Neuron (in vitro differentiated cells): ENCODE measurements at regions not wholly inside any gene's neighbourhood (a gene's known extent, or its start where the extent isn't known, plus 50 kb on each side); places are given as distances from the start of the nearest gene placed in this dataset.
"Not testable (repeated sequence)": the region's sequence is repeated elsewhere in the genome, so short reads cannot be mapped to it uniquely, and the experiment has no call there.

Experiments
- H2AFZ ChIP-seq: one replicate; pipeline ENCODE4 v1.6.1; 2013; ENCODE audit warnings: low read depth, mild to moderate bottlenecking, inconsistent platforms, low read length, moderate library complexity
- H3K27me3 ChIP-seq: one replicate; pipeline ENCODE4 v1.6.1; 2013; ENCODE audit warnings: low read length; ENCODE audit not compliant: insufficient read depth
- H3K36me3 ChIP-seq: one replicate; pipeline ENCODE4 v1.6.1; 2013; ENCODE audit warnings: low read length; ENCODE audit not compliant: insufficient read depth
- H3K4me1 ChIP-seq: one replicate; pipeline ENCODE4 v1.6.1; 2013; ENCODE audit warnings: low read length; ENCODE audit not compliant: insufficient read depth
- H3K4me3 ChIP-seq: 2 replicates; pipeline ENCODE4 v1.5.1; 2013; ENCODE audit warnings: mild to moderate bottlenecking, low read length, moderate library complexity
- H3K9me3 ChIP-seq: one replicate; pipeline ENCODE4 v1.6.1; 2013; ENCODE audit warnings: low read length

- H3K4me3 ChIP-seq, H2AFZ ChIP-seq, H3K4me1 ChIP-seq, H3K36me3 ChIP-seq, H3K9me3 ChIP-seq, H3K27me3 ChIP-seq: not testable (repeated sequence)
These were observed 105.1 kb downstream of the PPIAL4G start for GRCh38 chr1:148377992-148378391.

GRCh38 chr1:148377045-148377444, 106.1 kb downstream of the PPIAL4G start:
- H3K4me3 ChIP-seq, H3K4me1 ChIP-seq, H3K9me3 ChIP-seq, H2AFZ ChIP-seq, H3K27me3 ChIP-seq, H3K36me3 ChIP-seq: not testable (repeated sequence)

GRCh38 chr1:148374101-148374500, 109.0 kb downstream of the PPIAL4G start:
- H3K36me3 ChIP-seq, result no peaks in the 10 kb centered on the region
- no peak overlapping the region for H2AFZ ChIP-seq
- no peaks in the 10 kb centered on the region for H3K9me3 ChIP-seq
- H3K4me3 ChIP-seq, result no peak overlapping the region
- no peaks in the 10 kb centered on the region for H3K27me3 ChIP-seq
- H3K4me1 ChIP-seq, result no peaks in the 10 kb centered on the region

GRCh38 chr1:148373192-148373925, 109.7 kb downstream of the PPIAL4G start:
- Histone ChIP-seq H3K4me3 (no peak overlapping the region), H3K36me3 (no peaks in the 10 kb centered on the region), H3K27me3 (no peaks in the 10 kb centered on the region), H3K9me3 (no peaks in the 10 kb centered on the region), H2AFZ (no peak overlapping the region), H3K4me1 (no peaks in the 10 kb centered on the region)

GRCh38 chr1:148372731-148373130, 110.4 kb downstream of the PPIAL4G start:
- Histone ChIP-seq H3K4me1 (no peaks in the 10 kb centered on the region), H3K27me3 (no peaks in the 10 kb centered on the region), H3K36me3 (no peaks in the 10 kb centered on the region), H2AFZ (no peak overlapping the region), H3K9me3 (no peaks in the 10 kb centered on the region), H3K4me3 (no peak overlapping the region)

- H3K27me3 ChIP-seq, H3K4me3 ChIP-seq, H3K36me3 ChIP-seq, H3K9me3 ChIP-seq, H2AFZ ChIP-seq, H3K4me1 ChIP-seq: not testable (repeated sequence)
These were observed 110.9 kb downstream of the PPIAL4G start for GRCh38 chr1:148372051-148372726.

- not testable (repeated sequence) for H3K4me1 ChIP-seq, H3K27me3 ChIP-seq, H3K36me3 ChIP-seq, H3K4me3 ChIP-seq, H2AFZ ChIP-seq, H3K9me3 ChIP-seq
These were observed 111.5 kb downstream of the PPIAL4G start for GRCh38 chr1:148371551-148371994.

- H3K36me3 ChIP-seq, H3K27me3 ChIP-seq, H3K4me3 ChIP-seq, H3K9me3 ChIP-seq, H2AFZ ChIP-seq, H3K4me1 ChIP-seq: not testable (repeated sequence)
These were observed 112.4 kb downstream of the PPIAL4G start for GRCh38 chr1:148370661-148371060.

- H2AFZ ChIP-seq, result no peak overlapping the region
- no peak overlapping the region for H3K4me3 ChIP-seq
- no peaks in the 10 kb centered on the region for H3K36me3 ChIP-seq
- no peaks in the 10 kb centered on the region for H3K9me3 ChIP-seq
- H3K4me1 ChIP-seq, result no peaks in the 10 kb centered on the region
- peaks cover 14% of the 10 kb centered on the region for H3K27me3 ChIP-seq
These were observed 115.5 kb downstream of the PPIAL4G start for GRCh38 chr1:148367596-148367995.

GRCh38 chr1:148366136-148366753, 116.9 kb downstream of the PPIAL4G start:
- not testable (repeated sequence) for H3K4me1 ChIP-seq, H2AFZ ChIP-seq, H3K4me3 ChIP-seq, H3K36me3 ChIP-seq, H3K9me3 ChIP-seq
- H3K27me3 ChIP-seq, result peaks cover 27% of the 10 kb centered on the region

GRCh38 chr1:148365151-148365550, 118.0 kb downstream of the PPIAL4G start:
- not testable (repeated sequence) for H3K36me3 ChIP-seq, H3K4me1 ChIP-seq, H3K9me3 ChIP-seq, H2AFZ ChIP-seq, H3K4me3 ChIP-seq
- H3K27me3 ChIP-seq, result peaks cover 37% of the 10 kb centered on the region

- not testable (repeated sequence) for H3K9me3 ChIP-seq, H3K4me3 ChIP-seq, H2AFZ ChIP-seq, H3K4me1 ChIP-seq, H3K36me3 ChIP-seq
- H3K27me3 ChIP-seq, result peaks cover 37% of the 10 kb centered on the region
These were observed 119.1 kb downstream of the PPIAL4G start for GRCh38 chr1:148363979-148364378.

- Histone ChIP-seq H3K36me3 (no peaks in the 10 kb centered on the region), H3K27me3 (peaks cover 37% of the 10 kb centered on the region), H3K9me3 (no peaks in the 10 kb centered on the region), H2AFZ (no peak overlapping the region), H3K4me1 (no peaks in the 10 kb centered on the region), H3K4me3 (no peak overlapping the region)
These were observed 119.7 kb downstream of the PPIAL4G start for GRCh38 chr1:148363439-148363810.
